IMR-90 (cell line): ENCODE measurements at regions not wholly inside any gene's neighbourhood (a gene's known extent, or its start where the extent isn't known, plus 50 kb on each side); places are given as distances from the start of the nearest gene placed in this dataset.

Experiments used
- ATAC-seq: fragments of 200-7000 bp; cut with Tn5 transposase; 2 replicates; pipeline ENCODE4 v1.9.1; 2020; ENCODE audit warnings: low read depth, mild to moderate bottlenecking, moderate library complexity
- BruUV-seq: library from RNA; stranded (reverse); fragments of 400-500 nt; replicated peaks from 2 replicates; lab custom pipeline; 2021; lab: Mats Ljungman, UMichigan
- CTCF ChIA-PET: fragments of 300-600 bp; formaldehyde crosslinking; extraction: SDS; loops from one replicate; lab custom pipeline; 2021; ENCODE audit warnings: antibody characterized with exemption; lab: Yijun Ruan, JAX
- POLR2A ChIA-PET: fragments of 300-600 bp; sonication (Branson Sonifier 250); formaldehyde crosslinking; loops from one replicate; lab custom pipeline; 2022; ENCODE audit warnings: antibody characterized with exemption; ENCODE audit not compliant: unreplicated experiment; lab: Charles Lee
- DNase-seq: peaks from one replicate; pipeline ENCODE4 v3.0.0; 2013
- H2AFZ ChIP-seq: replicated peaks from 2 replicates; pipeline ENCODE3; 2013; ENCODE audit warnings: low read length, mild to moderate bottlenecking; ENCODE audit not compliant: poor library complexity
- H2AK5ac ChIP-seq: 2 replicates; pipeline ENCODE4 v1.6.1; 2013; ENCODE audit warnings: low read depth, low read length, inconsistent platforms
- H2AK9ac ChIP-seq: replicated peaks from 2 replicates; pipeline ENCODE3; 2013; ENCODE audit warnings: mild to moderate bottlenecking, low read depth, low read length, moderate library complexity; ENCODE audit not compliant: poor library complexity
- H2BK120ac ChIP-seq: 2 replicates; pipeline ENCODE4 v1.6.1; 2013; ENCODE audit warnings: low read depth, low read length, inconsistent platforms
- H2BK15ac ChIP-seq: 3 replicates; pipeline ENCODE4 v1.6.1; 2013; ENCODE audit warnings: low read depth, low read length, inconsistent platforms
- H2BK20ac ChIP-seq: 2 replicates; pipeline ENCODE4 v1.6.1; 2013; ENCODE audit warnings: low read depth, mild to moderate bottlenecking, inconsistent platforms, low read length, moderate library complexity
- H2BK5ac ChIP-seq: 2 replicates; pipeline ENCODE4 v1.6.1; 2013; ENCODE audit warnings: mild to moderate bottlenecking, low read depth, low read length, inconsistent platforms; ENCODE audit not compliant: poor library complexity, severe bottlenecking
- H3K14ac ChIP-seq: replicated peaks from 2 replicates; pipeline ENCODE4 v1.6.1; 2013; ENCODE audit warnings: low read depth, low read length, inconsistent platforms
- H3K18ac ChIP-seq: 2 replicates; pipeline ENCODE4 v1.6.1; 2013; ENCODE audit warnings: low read depth, low read length, control low read depth
- H3K23ac ChIP-seq: 2 replicates; pipeline ENCODE4 v1.6.1; 2013; ENCODE audit warnings: low read depth, low read length, inconsistent platforms
- H3K27ac ChIP-seq: 2 replicates; pipeline ENCODE4 v1.5.1; 2013; ENCODE audit warnings: mild to moderate bottlenecking, control low read depth, low read length; ENCODE audit not compliant: insufficient read depth
- H3K27me3 ChIP-seq: 2 replicates; pipeline ENCODE4 v1.6.1; 2013; ENCODE audit warnings: low read length; ENCODE audit not compliant: control insufficient read depth, insufficient read depth
- H3K36me3 ChIP-seq: 2 replicates; pipeline ENCODE4 v1.6.1; 2013; ENCODE audit warnings: low read length, mixed read lengths; ENCODE audit not compliant: control insufficient read depth, insufficient read depth
- H3K4ac ChIP-seq: 2 replicates; pipeline ENCODE4 v1.6.1; 2013; ENCODE audit warnings: low read depth, low read length, inconsistent platforms
- H3K4me1 ChIP-seq: 2 replicates; pipeline ENCODE4 v1.6.1; 2013; ENCODE audit warnings: low read length, mixed read lengths; ENCODE audit not compliant: control insufficient read depth, insufficient read depth
- H3K4me2 ChIP-seq: 2 replicates; pipeline ENCODE4 v1.6.1; 2013; ENCODE audit warnings: low read depth, mild to moderate bottlenecking, control low read depth, low read length, moderate library complexity
- H3K4me3 ChIP-seq: 2 replicates; pipeline ENCODE4 v1.5.1; 2013; ENCODE audit warnings: low read depth, mild to moderate bottlenecking, control low read depth, low read length, moderate library complexity; ENCODE audit not compliant: insufficient read depth
- H3K56ac ChIP-seq: 2 replicates; pipeline ENCODE4 v1.6.1; 2013; ENCODE audit warnings: low read length, inconsistent platforms; ENCODE audit not compliant: insufficient read depth; ENCODE audit errors: extremely low read depth
- H3K79me1 ChIP-seq, 2 experiments: 2 replicates each; pipeline ENCODE4 v1.6.1; 2013; ENCODE audit warnings: low read length in 2 of 2, inconsistent platforms in 1 of 2, low read depth in 1 of 2
- H3K9ac ChIP-seq: 2 replicates; pipeline ENCODE4 v1.6.1; 2013; ENCODE audit warnings: low read depth, low read length, control low read depth
- H3K9me1 ChIP-seq: 2 replicates; pipeline ENCODE4 v1.6.1; 2013; ENCODE audit warnings: low read length, inconsistent platforms; ENCODE audit not compliant: insufficient read depth
- H3K9me3 ChIP-seq: 2 replicates; pipeline ENCODE4 v1.6.1; 2013; ENCODE audit warnings: low read length; ENCODE audit not compliant: control insufficient read depth, insufficient read depth
- H4K20me1 ChIP-seq: 2 replicates; pipeline ENCODE4 v1.6.1; 2013; ENCODE audit warnings: low read length, inconsistent platforms; ENCODE audit not compliant: insufficient read depth
- H4K5ac ChIP-seq: 2 replicates; pipeline ENCODE4 v1.6.1; 2013; ENCODE audit warnings: mild to moderate bottlenecking, low read depth, low read length, control low read depth
- H4K8ac ChIP-seq, 2 experiments: 2 replicates each; pipeline ENCODE4 v1.6.1; 2013; ENCODE audit warnings: low read depth in 2 of 2, low read length in 2 of 2, control low read depth in 1 of 2, inconsistent platforms in 1 of 2
- H4K91ac ChIP-seq: 2 replicates; pipeline ENCODE4 v1.6.1; 2013; ENCODE audit warnings: low read depth, low read length, inconsistent platforms; ENCODE audit not compliant: insufficient read depth
- CHD1 ChIP-seq: IDR thresholded peaks from 2 replicates; pipeline ENCODE4 v1.6.1; 2012; ENCODE audit warnings: low read depth, low read length, improper control_type of control experiment
- MXI1 ChIP-seq: IDR thresholded peaks from 2 replicates; pipeline ENCODE4 v1.6.1; 2012; ENCODE audit warnings: low read depth, mild to moderate bottlenecking, low read length, moderate library complexity, borderline replicate concordance
- NFE2L2 ChIP-seq: fragments of 150-350 bp; IDR thresholded peaks from 2 replicates; pipeline ENCODE4 v1.6.1; 2016; ENCODE audit warnings: low read depth, mild to moderate bottlenecking, low read length
- WGBS, 2 experiments: methylation state at CpG; one replicate each; pipeline versions ENCODE4 v1.1.5 to v1.1.7; 2013; ENCODE audit warnings: missing lambda C conversion rate in 2 of 2; ENCODE audit not compliant: insufficient read length in 1 of 2; ENCODE audit errors: extremely low coverage in 2 of 2; 5-methylcytosine and 5-hydroxymethylcytosine counted together
- dilution Hi-C: fragments of 300-500 bp; cut with HindIII; formaldehyde crosslinking; loops from one replicate; pipeline ENCODE4 v1.14.3; 2018; ENCODE audit warnings: low sequenced_read_pairs; ENCODE audit not compliant: unreplicated experiment
- in situ Hi-C: fragments of 300-500 bp; cut with MboI; formaldehyde crosslinking; loops from 3 replicates; pipeline ENCODE4 v1.14.3; 2019; ENCODE audit warnings: low sequenced_read_pairs, inconsistent platforms, mixed read lengths
- intact Hi-C: fragments of 100-400 bp; cut with micrococcal nuclease; formaldehyde crosslinking; loops from 2 replicates; pipeline ENCODE4 v1.10.0; 2022

DNA sequence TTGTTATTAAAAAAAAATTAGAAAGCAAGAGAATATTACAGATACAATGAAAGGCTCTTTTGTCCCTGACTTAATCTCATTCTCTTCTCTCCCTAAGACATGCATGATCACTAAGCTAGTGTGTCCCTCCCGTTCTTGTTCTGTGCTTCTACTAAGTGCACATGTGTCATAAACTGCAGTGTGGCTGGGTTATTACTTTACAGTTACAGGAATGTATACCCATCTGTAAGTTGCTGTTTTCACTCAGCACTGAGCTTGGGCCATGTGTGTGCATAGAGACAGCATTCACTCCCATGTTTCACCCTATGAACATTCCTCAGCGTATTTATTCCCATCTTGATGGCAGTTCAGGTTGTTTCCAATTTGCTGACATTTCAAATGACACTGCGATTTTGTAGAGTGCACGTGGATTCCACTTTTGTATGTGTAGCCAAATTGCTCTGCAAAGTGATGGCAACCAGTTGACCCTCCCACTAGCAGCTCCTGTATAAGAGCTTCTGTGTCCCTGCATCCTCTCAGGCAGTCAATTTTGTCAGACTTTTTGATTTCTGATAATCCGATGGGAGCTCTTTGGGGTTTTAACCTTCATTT lies 145.8 kb upstream of the UBE2E1 start:
- Histone ChIP-seq H3K4me1 (peaks cover 2% of the 10 kb centered on the region; the same call in 1 of the 2 replicates), H3K9me1 (peaks cover 3% of the 10 kb centered on the region; the same call in 1 of the 2 replicates), H2BK15ac (no peak overlapping the region), H2AK5ac (no peak overlapping the region), H3K79me1 (no peaks in the 10 kb centered on the region), H4K91ac (no peak overlapping the region), H3K9ac (no peak overlapping the region), H3K36me3 (no peaks in the 10 kb centered on the region), H3K4ac (no peak overlapping the region), H4K8ac (no peak overlapping the region), H2AFZ (no peak overlapping the region), H4K5ac (no peak overlapping the region), H2BK20ac (no peak overlapping the region), H3K27me3 (peaks cover 1% of the 10 kb centered on the region; the same call in 1 of the 2 replicates), H2BK120ac (no peak overlapping the region), H2AK9ac (no peak overlapping the region), H3K56ac (no peak overlapping the region), H3K9me3 (peaks cover 4% of the 10 kb centered on the region; the same call in 1 of the 2 replicates), H3K23ac (no peak overlapping the region), H3K4me3 (no peak overlapping the region), H2BK5ac (no peak overlapping the region), H3K18ac (no peak overlapping the region), H4K20me1 (no peaks in the 10 kb centered on the region), H3K14ac (no peak overlapping the region), H3K27ac (no peak overlapping the region), H3K4me2 (no peak overlapping the region)
- ChIA-PET CTCF (interaction anchor here (0.6 to 0.7 kb wide), 2 partner anchors 449 to 837 kb away, joined by 3 to 5 read pairs; no protein-coding TSS in a partner anchor), POLR2A (no interaction called here)
- no CpG with 5 or more reads among the region's 5 CpGs for WGBS, 2 experiments
- TF ChIP-seq MXI1 (no peak), CHD1 (no peak), NFE2L2 (no peak)
- dilution Hi-C loops: no loop called here
- intact Hi-C loops: no loop called here
- BruUV-seq: no TSS peak
- no peak for ATAC-seq
- in situ Hi-C loops: no loop called here
- DNase-seq: no peak
